ENCODE measurements at regions not wholly inside any gene's neighbourhood (a gene's known extent, or its start where the extent isn't known, plus 50 kb on each side); places are given as distances from the start of the nearest gene placed in this dataset.
"Not testable (repeated sequence)": the region's sequence is repeated elsewhere in the genome, so short reads cannot be mapped to it uniquely, and the experiment has no call there.

- Histone ChIP-seq H3K36me3 (ENCODE audit: control insufficient read depth in 1 of 2, insufficient read depth in 2 of 2, low read length in 2 of 2) (no peaks in the 10 kb centered on the region), H3K27ac (ENCODE audit: low read depth, low read length) (no peak overlapping the region), H3K9me3 (ENCODE audit: control insufficient read depth in 1 of 2, low read length in 2 of 2) (no peaks in the 10 kb centered on the region), H3K4me3 (ENCODE audit: low read depth in 1 of 2, low read length in 2 of 2) (no peak overlapping the region), H3K27me3 (ENCODE audit: control insufficient read depth in 1 of 2, insufficient read depth in 2 of 2, low read length in 2 of 2) (no peaks in the 10 kb centered on the region), H3K9ac (ENCODE audit: low read depth in 1 of 2, low read length in 2 of 2) (no peak overlapping the region), H3K4me1 (ENCODE audit: control insufficient read depth in 1 of 2, insufficient read depth in 2 of 2, low read length in 2 of 2) (no peaks in the 10 kb centered on the region)
These were observed 107.5 kb upstream of the NCOR2 start for GRCh38 chr12:124674937-124675336.

- Histone ChIP-seq H3K36me3 (ENCODE audit: control insufficient read depth in 1 of 2, insufficient read depth in 2 of 2, low read length in 2 of 2) (no peaks in the 10 kb centered on the region), H3K9ac (ENCODE audit: low read depth in 1 of 2, low read length in 2 of 2) (no peak overlapping the region), H3K4me1 (ENCODE audit: control insufficient read depth in 1 of 2, insufficient read depth in 2 of 2, low read length in 2 of 2) (no peaks in the 10 kb centered on the region), H3K9me3 (ENCODE audit: control insufficient read depth in 1 of 2, low read length in 2 of 2) (no peaks in the 10 kb centered on the region), H3K27me3 (ENCODE audit: control insufficient read depth in 1 of 2, insufficient read depth in 2 of 2, low read length in 2 of 2) (no peaks in the 10 kb centered on the region), H3K4me3 (ENCODE audit: low read depth in 1 of 2, low read length in 2 of 2) (no peak overlapping the region), H3K27ac (ENCODE audit: low read depth, low read length) (no peak overlapping the region)
These were observed 106.6 kb upstream of the NCOR2 start for GRCh38 chr12:124673801-124674617.

DNA sequence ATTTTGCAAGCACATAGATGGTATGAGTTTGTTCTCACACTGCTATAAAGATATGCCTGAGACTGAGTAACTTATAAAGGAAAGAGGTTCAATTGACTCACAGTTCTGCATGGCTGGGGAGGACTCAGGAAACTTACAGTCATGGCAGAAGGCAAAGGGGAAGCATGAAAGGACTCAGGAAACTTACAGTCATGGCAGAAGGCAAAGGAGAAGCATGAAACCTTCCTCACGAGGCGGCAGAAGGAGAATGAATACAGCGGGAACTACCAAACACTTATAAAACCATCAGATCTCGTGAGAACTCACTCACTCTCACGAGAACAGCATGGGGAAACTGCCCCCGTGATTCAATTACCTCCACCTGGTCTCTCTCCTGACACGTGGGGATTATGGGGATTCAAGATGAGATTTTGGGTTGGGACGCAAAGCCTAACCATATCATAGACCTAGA lies 101.9 kb upstream of the NCOR2 start:
- not testable (repeated sequence) for H3K4me3 ChIP-seq (ENCODE audit: low read depth in 1 of 2, low read length in 2 of 2); H3K27ac ChIP-seq (ENCODE audit: low read depth, low read length); H3K27me3 ChIP-seq (ENCODE audit: control insufficient read depth in 1 of 2, insufficient read depth in 2 of 2, low read length in 2 of 2); H3K4me1 ChIP-seq (ENCODE audit: control insufficient read depth in 1 of 2, insufficient read depth in 2 of 2, low read length in 2 of 2); H3K9me3 ChIP-seq (ENCODE audit: control insufficient read depth in 1 of 2, low read length in 2 of 2); H3K9ac ChIP-seq (ENCODE audit: low read depth in 1 of 2, low read length in 2 of 2); H3K36me3 ChIP-seq (ENCODE audit: control insufficient read depth in 1 of 2, insufficient read depth in 2 of 2, low read length in 2 of 2)

DNA sequence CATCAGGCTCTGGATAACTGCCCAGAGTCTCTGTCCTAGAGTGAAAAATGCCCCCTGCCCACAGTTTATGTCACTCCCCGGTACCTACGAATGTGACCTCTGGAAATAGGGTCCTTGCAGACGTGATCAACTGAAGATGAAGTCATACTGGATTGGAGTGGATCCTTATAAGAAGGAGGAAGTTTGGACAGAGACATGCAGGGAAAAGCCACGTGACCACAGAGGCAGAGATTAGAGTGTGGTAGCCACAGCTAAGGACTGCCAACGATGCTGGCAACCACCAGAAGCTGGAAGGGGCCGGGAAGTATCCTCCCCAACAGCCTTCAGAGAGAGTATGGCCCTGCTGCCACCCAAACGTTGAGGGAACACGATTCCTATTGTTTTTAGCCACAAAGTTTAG lies 101.2 kb upstream of the NCOR2 start:
- Histone ChIP-seq H3K9ac (ENCODE audit: low read depth in 1 of 2, low read length in 2 of 2) (no peak overlapping the region), H3K4me3 (ENCODE audit: low read depth in 1 of 2, low read length in 2 of 2) (no peak overlapping the region), H3K36me3 (ENCODE audit: control insufficient read depth in 1 of 2, insufficient read depth in 2 of 2, low read length in 2 of 2) (no peaks in the 10 kb centered on the region), H3K4me1 (ENCODE audit: control insufficient read depth in 1 of 2, insufficient read depth in 2 of 2, low read length in 2 of 2) (no peaks in the 10 kb centered on the region), H3K27ac (ENCODE audit: low read depth, low read length) (no peak overlapping the region), H3K27me3 (ENCODE audit: control insufficient read depth in 1 of 2, insufficient read depth in 2 of 2, low read length in 2 of 2) (no peaks in the 10 kb centered on the region), H3K9me3 (ENCODE audit: control insufficient read depth in 1 of 2, low read length in 2 of 2) (peaks cover 6 to 9% of the 10 kb centered on the region in 2 donors)

DNA sequence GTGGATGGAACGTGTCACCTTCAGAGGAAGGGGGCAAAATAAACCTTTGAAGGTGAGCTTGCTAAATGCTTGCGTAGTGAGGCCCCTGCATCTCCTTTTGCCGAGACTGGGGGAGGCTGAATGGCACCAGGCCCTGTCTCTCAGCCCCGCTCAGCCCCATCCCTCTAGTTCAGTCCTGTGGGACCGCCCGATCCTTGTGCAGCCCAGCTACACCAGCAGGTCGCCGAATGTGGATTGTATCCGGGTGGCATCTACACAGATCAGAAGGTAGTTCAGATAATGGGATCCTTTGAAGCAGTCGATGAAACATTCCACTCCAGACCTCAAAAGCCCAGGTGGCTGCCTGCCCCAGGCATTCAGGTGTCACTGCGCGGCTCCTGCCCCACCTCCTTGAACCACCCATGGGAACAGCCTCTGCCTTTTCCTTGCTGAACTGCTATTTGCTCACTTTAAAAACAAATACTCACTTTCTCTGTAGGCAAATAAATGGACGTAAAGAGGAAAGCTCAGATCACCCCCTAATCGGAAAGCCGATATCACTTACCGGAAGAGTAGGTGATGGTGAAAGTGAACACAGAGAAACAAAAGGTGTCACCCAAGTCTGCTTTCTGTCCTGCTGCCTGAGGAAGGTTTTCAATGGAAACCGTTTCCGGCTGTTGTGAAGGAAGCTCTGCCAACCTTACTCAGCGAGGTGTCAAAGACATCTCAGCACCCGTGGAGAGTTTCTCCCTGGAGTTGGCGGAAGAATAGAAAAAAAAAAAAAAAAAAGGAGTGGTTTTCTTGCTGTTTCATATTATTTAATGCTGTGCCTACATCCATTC lies 100.3 kb upstream of the NCOR2 start:
- Histone ChIP-seq H3K9ac (ENCODE audit: low read depth in 1 of 2, low read length in 2 of 2) (no peak overlapping the region), H3K4me3 (ENCODE audit: low read depth in 1 of 2, low read length in 2 of 2) (no peak overlapping the region), H3K4me1 (ENCODE audit: control insufficient read depth in 1 of 2, insufficient read depth in 2 of 2, low read length in 2 of 2) (no peaks in the 10 kb centered on the region), H3K36me3 (ENCODE audit: control insufficient read depth in 1 of 2, insufficient read depth in 2 of 2, low read length in 2 of 2) (no peaks in the 10 kb centered on the region), H3K9me3 (ENCODE audit: control insufficient read depth in 1 of 2, low read length in 2 of 2) (peaks cover 6 to 9% of the 10 kb centered on the region in 2 donors), H3K27ac (ENCODE audit: low read depth, low read length) (no peak overlapping the region), H3K27me3 (ENCODE audit: control insufficient read depth in 1 of 2, insufficient read depth in 2 of 2, low read length in 2 of 2) (no peaks in the 10 kb centered on the region)

GRCh38 chr12:124666722-124667259 lies 99.4 kb upstream of the NCOR2 start:
- Histone ChIP-seq H3K27ac (ENCODE audit: low read depth, low read length) (no peak overlapping the region), H3K4me3 (ENCODE audit: low read depth in 1 of 2, low read length in 2 of 2) (no peak overlapping the region), H3K9ac (ENCODE audit: low read depth in 1 of 2, low read length in 2 of 2) (no peak overlapping the region), H3K27me3 (ENCODE audit: control insufficient read depth in 1 of 2, insufficient read depth in 2 of 2, low read length in 2 of 2) (no peaks in the 10 kb centered on the region), H3K36me3 (ENCODE audit: control insufficient read depth in 1 of 2, insufficient read depth in 2 of 2, low read length in 2 of 2) (no peaks in the 10 kb centered on the region), H3K9me3 (ENCODE audit: control insufficient read depth in 1 of 2, low read length in 2 of 2) (peaks cover 6 to 9% of the 10 kb centered on the region in 2 donors), H3K4me1 (ENCODE audit: control insufficient read depth in 1 of 2, insufficient read depth in 2 of 2, low read length in 2 of 2) (no peaks in the 10 kb centered on the region)

DNA sequence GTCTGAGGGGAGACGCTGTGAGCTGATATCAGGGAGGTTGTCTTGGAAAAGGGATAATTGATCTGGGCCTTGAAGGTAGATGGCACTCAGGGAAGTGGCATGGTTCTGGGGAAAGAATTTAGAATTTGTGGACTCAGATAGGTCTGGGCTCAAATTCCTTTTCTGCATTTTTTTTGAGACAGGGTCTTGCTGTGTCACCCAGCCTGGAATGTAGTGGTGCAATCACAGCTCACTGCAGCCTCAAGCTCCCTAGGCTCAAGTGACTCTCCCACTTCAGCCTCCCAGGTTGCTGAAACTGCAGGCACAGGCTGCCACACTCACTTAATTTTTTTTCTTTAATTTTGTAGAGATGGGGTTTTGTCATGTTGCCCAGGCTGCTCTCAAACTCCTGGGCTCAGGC lies 98.1 kb upstream of the NCOR2 start:
- Histone ChIP-seq H3K27me3 (ENCODE audit: control insufficient read depth in 1 of 2, insufficient read depth in 2 of 2, low read length in 2 of 2) (no peaks in the 10 kb centered on the region), H3K27ac (ENCODE audit: low read depth, low read length) (no peak overlapping the region), H3K36me3 (ENCODE audit: control insufficient read depth in 1 of 2, insufficient read depth in 2 of 2, low read length in 2 of 2) (no peaks in the 10 kb centered on the region), H3K9me3 (ENCODE audit: control insufficient read depth in 1 of 2, low read length in 2 of 2) (peaks cover 6 to 9% of the 10 kb centered on the region in 2 donors), H3K4me1 (ENCODE audit: control insufficient read depth in 1 of 2, insufficient read depth in 2 of 2, low read length in 2 of 2) (no peaks in the 10 kb centered on the region), H3K9ac (ENCODE audit: low read depth in 1 of 2, low read length in 2 of 2) (no peak overlapping the region), H3K4me3 (ENCODE audit: low read depth in 1 of 2, low read length in 2 of 2) (no peak overlapping the region)

DNA sequence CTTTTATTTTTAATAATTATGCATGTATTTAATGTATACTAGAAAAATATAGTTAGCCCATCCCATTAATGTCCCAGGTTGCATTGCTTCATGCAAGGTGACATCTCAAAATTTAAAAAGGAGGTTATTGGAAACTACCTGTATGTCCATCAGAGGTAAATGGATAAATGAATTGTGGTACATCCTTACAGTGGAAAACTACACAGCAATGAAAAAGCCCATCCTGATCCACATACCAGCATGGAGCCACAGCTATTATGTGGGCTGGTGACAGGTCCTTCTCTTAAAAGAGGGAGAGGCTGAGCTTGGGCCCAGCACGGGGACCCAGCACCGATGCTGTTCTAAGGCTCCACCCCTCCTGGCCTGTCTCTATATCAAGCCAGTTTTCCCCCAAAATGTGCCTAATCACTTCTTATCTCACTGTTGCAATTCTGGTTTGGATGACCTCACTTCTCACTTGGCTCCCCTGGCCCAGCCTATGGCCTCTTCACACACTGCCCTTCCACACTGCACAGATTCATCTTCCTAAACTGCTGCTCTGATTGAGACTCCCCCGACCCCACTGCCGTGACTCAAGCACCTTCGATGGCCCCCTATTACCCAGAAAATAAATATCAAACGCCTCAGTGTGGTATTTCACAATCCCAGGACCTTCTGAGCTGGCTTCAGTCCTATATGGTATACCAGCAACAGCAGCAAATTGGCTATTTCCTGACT lies 97.1 kb upstream of the NCOR2 start:
- no peaks in the 10 kb centered on the region for H3K36me3 ChIP-seq (ENCODE audit: control insufficient read depth in 1 of 2, insufficient read depth in 2 of 2, low read length in 2 of 2)
- no peak overlapping the region for H3K4me3 ChIP-seq (ENCODE audit: low read depth in 1 of 2, low read length in 2 of 2)
- H3K9me3 ChIP-seq (ENCODE audit: control insufficient read depth in 1 of 2, low read length in 2 of 2): peaks cover 6 to 9% of the 10 kb centered on the region in 2 donors
- no peak overlapping the region for H3K27ac ChIP-seq (ENCODE audit: low read depth, low read length)
- H3K27me3 ChIP-seq (ENCODE audit: control insufficient read depth in 1 of 2, insufficient read depth in 2 of 2, low read length in 2 of 2): no peaks in the 10 kb centered on the region
- H3K9ac ChIP-seq (ENCODE audit: low read depth in 1 of 2, low read length in 2 of 2): no peak overlapping the region
- no peaks in the 10 kb centered on the region for H3K4me1 ChIP-seq (ENCODE audit: control insufficient read depth in 1 of 2, insufficient read depth in 2 of 2, low read length in 2 of 2)

DNA sequence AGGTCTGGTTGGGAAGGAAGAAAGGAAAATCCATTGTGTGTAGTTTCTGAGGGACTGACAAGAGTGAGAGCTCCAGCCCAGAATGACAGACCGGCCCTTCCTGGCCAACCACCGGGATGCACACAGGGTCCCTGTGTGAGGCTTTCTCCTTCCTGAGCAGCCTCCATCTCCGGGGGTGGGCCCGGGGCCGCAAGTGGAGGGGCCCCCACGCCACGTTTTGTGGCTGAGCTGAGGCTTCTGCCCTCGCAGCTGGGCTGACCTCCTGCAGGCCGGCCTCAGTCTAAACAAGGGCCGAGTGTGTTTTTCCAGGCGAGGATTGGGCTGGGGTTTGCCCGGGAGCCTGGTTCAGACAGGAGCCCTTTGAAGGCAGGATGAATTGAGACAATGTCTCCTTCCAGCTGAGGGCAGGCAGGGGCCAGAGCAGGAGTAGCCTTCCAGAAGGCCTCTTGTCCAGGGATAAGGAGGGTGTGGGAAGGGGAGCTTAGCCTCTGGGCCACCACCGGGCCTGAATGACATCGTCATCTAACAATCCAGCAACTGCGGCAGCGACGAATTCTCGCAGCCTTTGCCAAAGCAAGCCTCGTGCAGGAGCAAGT lies 96.5 kb upstream of the NCOR2 start:
- Histone ChIP-seq H3K4me3 (ENCODE audit: low read depth in 1 of 2, low read length in 2 of 2) (no peak overlapping the region), H3K4me1 (ENCODE audit: control insufficient read depth in 1 of 2, insufficient read depth in 2 of 2, low read length in 2 of 2) (no peaks in the 10 kb centered on the region), H3K9ac (ENCODE audit: low read depth in 1 of 2, low read length in 2 of 2) (no peak overlapping the region), H3K27me3 (ENCODE audit: control insufficient read depth in 1 of 2, insufficient read depth in 2 of 2, low read length in 2 of 2) (no peaks in the 10 kb centered on the region), H3K9me3 (ENCODE audit: control insufficient read depth in 1 of 2, low read length in 2 of 2) (peaks cover 6 to 9% of the 10 kb centered on the region in 2 donors), H3K36me3 (ENCODE audit: control insufficient read depth in 1 of 2, insufficient read depth in 2 of 2, low read length in 2 of 2) (no peaks in the 10 kb centered on the region), H3K27ac (ENCODE audit: low read depth, low read length) (no peak overlapping the region)
